HepG2 (cell line): ENCODE measurements at regions not wholly inside any gene's neighbourhood (a gene's known extent, or its start where the extent isn't known, plus 50 kb on each side); places are given as distances from the start of the nearest gene placed in this dataset.

ENCODE experiments used
- ATAC-seq: fragments of 200-7000 bp; cut with Tn5 transposase; 3 replicates; pipeline ENCODE4 v1.9.1; 2020; ENCODE audit warnings: mild to moderate bottlenecking, moderate library complexity
- BruUV-seq: library from RNA; stranded (reverse); fragments of 400-500 nt; replicated peaks from 2 replicates; lab custom pipeline; 2021; lab: Mats Ljungman, UMichigan
- CTCF ChIA-PET: fragments of 300-600 bp; formaldehyde crosslinking; extraction: SDS; loops from one replicate; lab custom pipeline; 2021; ENCODE audit warnings: low total read pairs, inconsistent platforms, low intra/inter-chr PET ratio; lab: Yijun Ruan, JAX
- POLR2A ChIA-PET: fragments of 350-600 bp; sonication (Branson Sonifier 250); formaldehyde crosslinking; loops from one replicate; lab custom pipeline; 2020; ENCODE audit warnings: antibody characterized with exemption, inconsistent platforms; lab: Yijun Ruan, JAX
- DNase-seq: peaks from one replicate; pipeline ENCODE4 v3.0.0-alpha.2; 2015; ENCODE audit warnings: low spot score
- FAIRE-seq: peaks from 3 replicates; lab custom pipeline; 2011; peaks lifted over from hg19 to GRCh38; lab: Jason Lieb, UNC
- H2AFZ ChIP-seq: one replicate; pipeline ENCODE4 v1.6.1; 2011; ENCODE audit warnings: low read length, inconsistent platforms
- H3K27ac ChIP-seq: fragments of 300-600 bp; 3 replicates; pipeline ENCODE4 v1.8.0; 2011; ENCODE audit warnings: mixed run types, mild to moderate bottlenecking, mixed read lengths, low read length, inconsistent platforms; ENCODE audit not compliant: insufficient read depth; ENCODE audit errors: extremely low read length
- H3K27me3 ChIP-seq, 2 experiments: fragments of 200-600 bp in 1 of 2; 2 replicates in 1 of 2; 3 replicates in 1 of 2; pipeline versions ENCODE4 v1.6.0 to v1.8.0; 2011; ENCODE audit warnings: low read length in 2 of 2, mild to moderate bottlenecking in 2 of 2, moderate library complexity in 2 of 2, inconsistent platforms in 1 of 2; ENCODE audit not compliant: insufficient read depth in 2 of 2, control insufficient read depth in 1 of 2
- H3K36me3 ChIP-seq, 2 experiments: fragments of 200-600 bp in 1 of 2; replicated peaks in 1 of 2; 2 replicates in 1 of 2; 3 replicates in 1 of 2; pipeline versions ENCODE4 v1.5.1 to v1.8.0; 2011; ENCODE audit warnings: low read length in 2 of 2, inconsistent platforms in 1 of 2; ENCODE audit not compliant: insufficient read depth in 2 of 2, control insufficient read depth in 1 of 2
- H3K4me1 ChIP-seq: 2 replicates; pipeline ENCODE4 v1.5.1; 2012; ENCODE audit warnings: low read length, inconsistent platforms; ENCODE audit not compliant: insufficient read depth
- H3K4me2 ChIP-seq: 2 replicates; pipeline ENCODE4 v1.6.0; 2011; ENCODE audit warnings: low read depth, low read length, inconsistent platforms
- H3K4me3 ChIP-seq, 3 experiments: fragments of 200-600 bp in 1 of 3; sonication (generic), shearing (Covaris generic) in 1 of 3; replicated peaks in 1 of 3; 2 replicates each; pipeline ENCODE4 v1.5.1; 2011 to 2016; ENCODE audit warnings: low read length in 3 of 3, inconsistent platforms in 2 of 3, low read depth in 2 of 3, mild to moderate bottlenecking in 2 of 3, control low read depth in 1 of 3, mixed read lengths in 1 of 3; ENCODE audit not compliant: insufficient read depth in 1 of 3
- H3K79me2 ChIP-seq: one replicate; pipeline ENCODE4 v1.6.1; 2011; ENCODE audit warnings: low read length, inconsistent platforms; ENCODE audit not compliant: insufficient read depth
- H3K9ac ChIP-seq: 2 replicates; pipeline ENCODE4 v1.6.0; 2011; ENCODE audit warnings: mild to moderate bottlenecking, low read depth, low read length, inconsistent platforms; ENCODE audit not compliant: insufficient read depth
- H3K9me3 ChIP-seq: 2 replicates; pipeline ENCODE4 v1.5.1; 2012; ENCODE audit warnings: mild to moderate bottlenecking, low read length
- H4K20me1 ChIP-seq: 2 replicates; pipeline ENCODE4 v1.6.0; 2011; ENCODE audit warnings: inconsistent platforms, mild to moderate bottlenecking, low read length, moderate library complexity; ENCODE audit not compliant: insufficient read depth
- ELF3 ChIP-seq: IDR thresholded peaks from 2 replicates; pipeline ENCODE4 v1.6.1; 2016; ENCODE audit warnings: missing genetic modification reagents, missing compliant biosample characterization
- GLI4 ChIP-seq: sonication (generic); formaldehyde crosslinking; IDR thresholded peaks from 2 replicates; pipeline ENCODE4 v1.5.1; 2020; ENCODE audit warnings: missing genetic modification reagents, mild to moderate bottlenecking, moderate library complexity, borderline replicate concordance
- GPBP1L1 ChIP-seq: sonication (generic); formaldehyde crosslinking; IDR thresholded peaks from 2 replicates; pipeline ENCODE4 v1.5.0; 2020; ENCODE audit warnings: mild to moderate bottlenecking, missing genetic modification reagents
- KMT2A ChIP-seq: sonication (generic); formaldehyde crosslinking; IDR thresholded peaks from 2 replicates; pipeline ENCODE4 v1.4.0; 2020; ENCODE audit warnings: missing genetic modification reagents
- MXD3 ChIP-seq: IDR thresholded peaks from 2 replicates; pipeline ENCODE4 v1.6.1; 2016; ENCODE audit warnings: mild to moderate bottlenecking, missing biosample characterization, missing genetic modification reagents
- STAT5B ChIP-seq: sonication (generic); formaldehyde crosslinking; IDR thresholded peaks from 2 replicates; pipeline ENCODE4 v1.4.0; 2020; ENCODE audit warnings: missing genetic modification reagents
- ZNF160 ChIP-seq: sonication (generic); formaldehyde crosslinking; IDR thresholded peaks from 2 replicates; pipeline ENCODE4 v1.8.0; 2022; ENCODE audit warnings: mild to moderate bottlenecking, inconsistent platforms, missing genetic modification reagents
- ZNF234 ChIP-seq: sonication (generic); formaldehyde crosslinking; conservative IDR thresholded peaks from 2 replicates; pipeline ENCODE4 v1.5.1; 2020; ENCODE audit warnings: mild to moderate bottlenecking, missing genetic modification reagents
- ZNF253 ChIP-seq: sonication (generic); formaldehyde crosslinking; IDR thresholded peaks from 2 replicates; pipeline ENCODE4 v1.8.0; 2022; ENCODE audit warnings: mild to moderate bottlenecking, missing genetic modification reagents, borderline replicate concordance
- ZNF350 ChIP-seq: sonication (generic); formaldehyde crosslinking; IDR thresholded peaks from 2 replicates; pipeline ENCODE4 v1.4.0; 2020; ENCODE audit warnings: mild to moderate bottlenecking, low read depth, missing genetic modification reagents, borderline replicate concordance
- ZNF784 ChIP-seq: sonication (generic); formaldehyde crosslinking; IDR thresholded peaks from 2 replicates; pipeline ENCODE4 v1.5.1; 2020; ENCODE audit warnings: missing genetic modification reagents, mild to moderate bottlenecking, borderline replicate concordance
- WGBS: methylation state at CpG from one replicate; pipeline ENCODE4 v1.1.6; 2017; ENCODE audit warnings: low lambda C conversion rate; 5-methylcytosine and 5-hydroxymethylcytosine counted together
- in situ Hi-C: cut with HindIII; loops from 2 replicates; pipeline ENCODE4 v1.10.0; 2017; ENCODE audit warnings: low pct_unique_long_range_greater_than_20kb; ENCODE audit not compliant: extremely low pct_ligation_motif_present
- intact Hi-C: fragments of 100-400 bp; cut with micrococcal nuclease; formaldehyde crosslinking; loops from one replicate; pipeline ENCODE4 v1.10.0; 2022; ENCODE audit not compliant: unreplicated experiment

- no peaks in the 10 kb centered on the region for H3K27me3 ChIP-seq
- no peak overlapping the region for H3K4me2 ChIP-seq
- intact Hi-C loops = no loop called here
- POLR2A ChIA-PET = no interaction called here
- ATAC-seq (no peak), FAIRE-seq (no peak)
- WGBS = 20% methylated on average over 2 of the region's 2 CpGs
- no peak overlapping the region for H3K27ac ChIP-seq
- no peak overlapping the region for H3K9ac ChIP-seq
- H4K20me1 ChIP-seq = no peaks in the 10 kb centered on the region
- BruUV-seq = no TSS peak
- CTCF ChIA-PET = no interaction called here
- H3K79me2 ChIP-seq = no peaks in the 10 kb centered on the region
- 0 out of 2 replicates have a peak, but pooled peaks cover 7% of the 10 kb centered on the region for H3K9me3 ChIP-seq
- H3K4me3 ChIP-seq = no peak overlapping the region
- TF ChIP-seq ZNF234 = no peak
- TF ChIP-seq STAT5B (CRISPR knock-in tag) = no peak
- no peak for TF ChIP-seq ELF3 (CRISPR knock-in tag)
- no peak for TF ChIP-seq ZNF253 (CRISPR knock-in tag)
- no peak for TF ChIP-seq ZNF350 (CRISPR knock-in tag)
- no peak for TF ChIP-seq GPBP1L1 (CRISPR knock-in tag)
- TF ChIP-seq ZNF784 (CRISPR knock-in tag) = no peak
- no peak for TF ChIP-seq MXD3 (CRISPR knock-in tag)
- no peak for TF ChIP-seq ZNF160
- no peak for TF ChIP-seq KMT2A (CRISPR knock-in tag)
- TF ChIP-seq GLI4 (CRISPR knock-in tag) = no peak
- TF ChIP-seq, all 625 proteins: peak for 0
- in situ Hi-C loops = no loop called here
- Histone ChIP-seq H3K36me3 (no peaks in the 10 kb centered on the region), H2AFZ (no peak overlapping the region), H3K4me1 (no peaks in the 10 kb centered on the region)
- DNase-seq = no peak
Observed at GRCh38 chr5:110169461-110169860, 479.7 kb downstream of the MAN2A1 start.
